ENCODE measurements at regions not wholly inside any gene's neighbourhood (a gene's known extent, or its start where the extent isn't known, plus 50 kb on each side); places are given as distances from the start of the nearest gene placed in this dataset.

GRCh38 chr21:19609611-19610010 lies 1206.0 kb upstream of the TMPRSS15 start:
- no peak for DNase-seq
- in situ Hi-C loops (cut with MboI; ENCODE audit: low pct_unique_long_range_greater_than_20kb, low sequenced_read_pairs): no loop called here

GRCh38 chr21:19621837-19622496 lies 1218.4 kb upstream of the TMPRSS15 start:
- in situ Hi-C loops (cut with MboI; ENCODE audit: low pct_unique_long_range_greater_than_20kb, low sequenced_read_pairs): no loop called here
- DNase-seq: no peak

GRCh38 chr21:19640964-19641363 lies 1237.4 kb upstream of the TMPRSS15 start:
- in situ Hi-C loops (cut with MboI; ENCODE audit: low pct_unique_long_range_greater_than_20kb, low sequenced_read_pairs): no loop called here
- no peak for DNase-seq

- in situ Hi-C loops (cut with MboI; ENCODE audit: low pct_unique_long_range_greater_than_20kb, low sequenced_read_pairs): no loop called here
These were observed 1244.8 kb upstream of the TMPRSS15 start for GRCh38 chr21:19648391-19648790.

GRCh38 chr21:19683492-19683891 lies 1279.9 kb upstream of the TMPRSS15 start:
- in situ Hi-C loops (cut with MboI; ENCODE audit: low pct_unique_long_range_greater_than_20kb, low sequenced_read_pairs): no loop called here
- no peak for DNase-seq

More at GRCh38 chr21:19648391-19648790, 1244.8 kb upstream of the TMPRSS15 start:
- no peak for DNase-seq

- in situ Hi-C loops (cut with MboI; ENCODE audit: low pct_unique_long_range_greater_than_20kb, low sequenced_read_pairs): no loop called here
- no peak for DNase-seq
These were observed 1280.7 kb upstream of the TMPRSS15 start for GRCh38 chr21:19684328-19684727.

GRCh38 chr21:19692231-19692630 lies 1288.6 kb upstream of the TMPRSS15 start:
- DNase-seq: no peak

GRCh38 chr21:19695796-19696195 lies 1292.2 kb upstream of the TMPRSS15 start:
- no peak for DNase-seq
- in situ Hi-C loops (cut with MboI; ENCODE audit: low pct_unique_long_range_greater_than_20kb, low sequenced_read_pairs): no loop called here

More at GRCh38 chr21:19692231-19692630, 1288.6 kb upstream of the TMPRSS15 start:
- in situ Hi-C loops (cut with MboI; ENCODE audit: low pct_unique_long_range_greater_than_20kb, low sequenced_read_pairs): no loop called here

GRCh38 chr21:19700476-19700875 lies 1296.9 kb upstream of the TMPRSS15 start:
- in situ Hi-C loops (cut with MboI; ENCODE audit: low pct_unique_long_range_greater_than_20kb, low sequenced_read_pairs): no loop called here
- DNase-seq: no peak

GRCh38 chr21:19702726-19703125 lies 1295.5 kb upstream of the NCAM2 start:
- in situ Hi-C loops (cut with MboI; ENCODE audit: low pct_unique_long_range_greater_than_20kb, low sequenced_read_pairs): no loop called here
- DNase-seq: no peak

GRCh38 chr21:19704832-19705231 lies 1293.4 kb upstream of the NCAM2 start:
- DNase-seq: no peak
- in situ Hi-C loops (cut with MboI; ENCODE audit: low pct_unique_long_range_greater_than_20kb, low sequenced_read_pairs): no loop called here

- DNase-seq: no peak
- in situ Hi-C loops (cut with MboI; ENCODE audit: low pct_unique_long_range_greater_than_20kb, low sequenced_read_pairs): no loop called here
These were observed 1285.8 kb upstream of the NCAM2 start for GRCh38 chr21:19712441-19712840.

GRCh38 chr21:19713313-19713712 lies 1284.9 kb upstream of the NCAM2 start:
- DNase-seq: no peak
- in situ Hi-C loops (cut with MboI; ENCODE audit: low pct_unique_long_range_greater_than_20kb, low sequenced_read_pairs): no loop called here

- in situ Hi-C loops (cut with MboI; ENCODE audit: low pct_unique_long_range_greater_than_20kb, low sequenced_read_pairs): no loop called here
These were observed 1274.1 kb upstream of the NCAM2 start for GRCh38 chr21:19724081-19724480.

GRCh38 chr21:19731251-19731650 lies 1267.0 kb upstream of the NCAM2 start:
- in situ Hi-C loops (cut with MboI; ENCODE audit: low pct_unique_long_range_greater_than_20kb, low sequenced_read_pairs): no loop called here
- no peak for DNase-seq

More at GRCh38 chr21:19724081-19724480, 1274.1 kb upstream of the NCAM2 start:
- DNase-seq: no peak

GRCh38 chr21:19759836-19760235 lies 1238.4 kb upstream of the NCAM2 start:
- no peak for DNase-seq
- in situ Hi-C loops (cut with MboI; ENCODE audit: low pct_unique_long_range_greater_than_20kb, low sequenced_read_pairs): no loop called here

GRCh38 chr21:19767546-19767945 lies 1230.7 kb upstream of the NCAM2 start:
- DNase-seq: no peak
- in situ Hi-C loops (cut with MboI; ENCODE audit: low pct_unique_long_range_greater_than_20kb, low sequenced_read_pairs): no loop called here

- in situ Hi-C loops (cut with MboI; ENCODE audit: low pct_unique_long_range_greater_than_20kb, low sequenced_read_pairs): no loop called here
- DNase-seq: no peak
These were observed 1226.3 kb upstream of the NCAM2 start for GRCh38 chr21:19771881-19772280.

- DNase-seq: no peak
- in situ Hi-C loops (cut with MboI; ENCODE audit: low pct_unique_long_range_greater_than_20kb, low sequenced_read_pairs): no loop called here
These were observed 1222.1 kb upstream of the NCAM2 start for GRCh38 chr21:19776076-19776475.

- in situ Hi-C loops (cut with MboI; ENCODE audit: low pct_unique_long_range_greater_than_20kb, low sequenced_read_pairs): no loop called here
- no peak for DNase-seq
These were observed 1216.1 kb upstream of the NCAM2 start for GRCh38 chr21:19781881-19782652.

GRCh38 chr21:19785941-19786340 lies 1212.3 kb upstream of the NCAM2 start:
- in situ Hi-C loops (cut with MboI; ENCODE audit: low pct_unique_long_range_greater_than_20kb, low sequenced_read_pairs): no loop called here
- DNase-seq: no peak
